H1 (cell line): ENCODE measurements at regions not wholly inside any gene's neighbourhood (a gene's known extent, or its start where the extent isn't known, plus 50 kb on each side); places are given as distances from the start of the nearest gene placed in this dataset.

Experiments used
- CHD7 ChIP-seq: fragments of 300-600 bp; sonication (generic); IDR thresholded peaks from 2 replicates; pipeline ENCODE4 v1.7.1; 2012; ENCODE audit warnings: low read length, moderate library complexity, mild to moderate bottlenecking, inconsistent platforms; ENCODE audit not compliant: insufficient replicate concordance
- SIN3A ChIP-seq, 2 experiments: IDR thresholded peaks in 1 of 2; conservative IDR thresholded peaks in 1 of 2; 2 replicates each; pipeline ENCODE4 v1.6.1; 2011 to 2012; ENCODE audit warnings: low read length in 2 of 2, improper control_type of control experiment in 1 of 2, low read depth in 1 of 2, mild to moderate bottlenecking in 1 of 2

GRCh38 chr18:27763936-27764335 is 413.0 kb downstream of the CDH2 start (continued):
- TF ChIP-seq SIN3A (conservative IDR thresholded peaks at IDR 0.05 in 1 of 2, IDR thresholded peaks at IDR 0.05 in 1 of 2; ENCODE audit: low read depth in 1 of 2, low read length in 2 of 2) (no peak), CHD7 (no peak)
